Caco-2 (cell line): ENCODE measurements at regions not wholly inside any gene's neighbourhood (a gene's known extent, or its start where the extent isn't known, plus 50 kb on each side); places are given as distances from the start of the nearest gene placed in this dataset.
"Not testable (repeated sequence)": the region's sequence is repeated elsewhere in the genome, so short reads cannot be mapped to it uniquely, and the experiment has no call there.

Experiments
- BruUV-seq: library from RNA; stranded (reverse); fragments of 400-500 nt; replicated peaks from 2 replicates; lab custom pipeline; 2021; lab: Mats Ljungman, UMichigan
- CTCF ChIA-PET: fragments of 300-600 bp; sonication (Branson Sonifier 250); formaldehyde crosslinking; loops from one replicate; lab custom pipeline; 2022; ENCODE audit warnings: antibody characterized with exemption; lab: Charles Lee
- POLR2A ChIA-PET: fragments of 300-600 bp; sonication (Branson Sonifier 250); formaldehyde crosslinking; loops from one replicate; lab custom pipeline; 2022; ENCODE audit warnings: antibody characterized with exemption; lab: Charles Lee
- DNase-seq, 2 experiments: peaks; one replicate each; pipeline versions ENCODE4 v3.0.0 to v3.0.0-alpha.2; 2020 to 2022
- H3K27me3 ChIP-seq: replicated peaks from 2 replicates; pipeline ENCODE4 v1.6.0; 2011; ENCODE audit warnings: low read length; ENCODE audit not compliant: control insufficient read depth, insufficient read depth
- H3K36me3 ChIP-seq: 2 replicates; pipeline ENCODE4 v1.5.1; 2011; ENCODE audit warnings: low read length; ENCODE audit not compliant: control insufficient read depth, insufficient read depth
- H3K4me1 ChIP-seq: fragments of 250-450 bp; sonication (Bioruptor Pico); 2 replicates; pipeline ENCODE4 v1.5.1; 2020; ENCODE audit warnings: mild to moderate bottlenecking
- H3K4me3 ChIP-seq: 2 replicates; pipeline ENCODE4 v1.5.1; 2011; ENCODE audit warnings: low read depth, mild to moderate bottlenecking, control low read depth, low read length
- H3K9me3 ChIP-seq: fragments of 250-450 bp; sonication (Bioruptor Pico); 2 replicates; pipeline ENCODE4 v1.5.1; 2020; ENCODE audit warnings: mild to moderate bottlenecking, moderate library complexity
- H3K27ac Mint-ChIP-seq: one replicate; pipeline ENCODE4 v1.8.0; 2022; ENCODE audit warnings: mixed read lengths; ENCODE audit not compliant: unreplicated experiment
- H3K27me3 Mint-ChIP-seq: one replicate; pipeline ENCODE4 v1.8.0; 2022; ENCODE audit warnings: mixed read lengths; ENCODE audit not compliant: insufficient read depth, unreplicated experiment
- H3K36me3 Mint-ChIP-seq: one replicate; pipeline ENCODE4 v1.8.0; 2022; ENCODE audit warnings: mild to moderate bottlenecking, mixed read lengths; ENCODE audit not compliant: insufficient read depth, unreplicated experiment
- H3K4me1 Mint-ChIP-seq: one replicate; pipeline ENCODE4 v1.8.0; 2022; ENCODE audit warnings: low read depth, mixed read lengths; ENCODE audit not compliant: unreplicated experiment
- H3K4me3 Mint-ChIP-seq: one replicate; pipeline ENCODE4 v1.8.0; 2022; ENCODE audit warnings: mild to moderate bottlenecking, moderate library complexity, mixed read lengths; ENCODE audit not compliant: unreplicated experiment
- H3K9me3 Mint-ChIP-seq: one replicate; pipeline ENCODE4 v1.8.0; 2022; ENCODE audit warnings: mixed read lengths; ENCODE audit not compliant: unreplicated experiment
- intact Hi-C: fragments of 100-400 bp; cut with micrococcal nuclease; formaldehyde crosslinking; loops from one replicate; pipeline ENCODE4 v1.10.0; 2022; ENCODE audit not compliant: unreplicated experiment
- TF ChIP-seq, protein P1 (sequence below), 2 experiments: fragments of 200-600 bp in 1 of 2; IDR thresholded peaks; 1 replicate in 1 of 2; 2 replicates in 1 of 2; pipeline versions ENCODE4 v1.5.1 to v1.8.0; 2011 to 2022; ENCODE audit warnings: antibody characterized with exemption in 1 of 2, control low read depth in 1 of 2, inconsistent platforms in 1 of 2, low read depth in 1 of 2, low read length in 1 of 2, mild to moderate bottlenecking in 1 of 2, moderate library complexity in 1 of 2; ENCODE audit not compliant: insufficient read depth in 1 of 2, severe bottlenecking in 1 of 2, unreplicated experiment in 1 of 2

DNA sequence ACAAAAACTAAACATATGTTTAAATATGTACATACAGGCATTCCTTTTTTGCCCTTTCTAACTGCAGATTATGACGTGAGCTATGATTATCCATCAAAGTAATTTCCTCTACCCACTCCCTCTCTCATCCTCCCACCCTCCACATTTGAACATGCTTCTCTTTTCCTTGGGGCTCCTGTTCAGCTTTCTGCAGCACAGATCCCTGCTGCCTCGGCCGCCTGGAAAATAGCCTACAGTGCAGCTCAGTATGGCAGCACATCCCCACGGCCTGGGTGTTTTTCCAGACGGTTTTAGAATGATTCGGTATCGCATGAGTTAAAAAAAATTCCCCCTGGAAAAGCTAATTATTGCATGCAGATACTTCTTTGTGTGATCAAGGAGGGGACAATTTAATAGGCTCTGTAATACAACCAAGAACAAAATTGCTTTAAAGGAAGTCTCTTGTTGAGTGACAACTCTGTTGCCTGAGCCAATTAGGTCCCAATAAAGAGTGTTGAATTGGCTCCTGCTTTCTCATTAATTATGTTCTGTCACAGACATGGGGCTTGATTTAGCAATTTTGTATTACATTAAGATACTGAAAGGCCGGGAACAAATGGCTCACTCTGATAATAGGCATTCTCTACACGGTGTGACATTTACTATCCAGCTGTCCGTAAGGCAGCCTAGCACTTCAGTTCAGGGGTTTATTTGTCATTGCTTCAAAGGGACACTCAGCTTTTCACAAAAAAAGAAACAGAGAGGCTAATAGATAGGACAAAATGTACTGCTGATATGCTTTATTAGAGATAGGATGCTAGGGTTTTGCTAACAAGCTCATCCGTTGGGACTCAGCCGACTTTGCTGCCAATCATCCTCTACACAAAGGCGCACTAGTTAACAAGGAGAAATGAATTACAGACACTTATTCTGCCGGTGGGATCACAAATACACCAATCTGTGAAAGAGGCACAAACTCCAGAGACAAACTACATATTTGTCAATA is 285.8 kb upstream of the G2E3 start:
- no peak overlapping the region for H3K4me3 ChIP-seq
- BruUV-seq: no TSS peak
- ChIA-PET CTCF (interaction anchor here (0.6 to 0.7 kb wide), 2 partner anchors 11 to 310 kb away, joined by 3 to 4 read pairs; no protein-coding TSS in a partner anchor), POLR2A (no interaction called here)
- peaks cover 4% of the 10 kb centered on the region for H3K27me3 Mint-ChIP-seq
- H3K9me3 ChIP-seq: no peaks in the 10 kb centered on the region
- H3K36me3 Mint-ChIP-seq: no peaks in the 10 kb centered on the region
- DNase-seq: no peak
- H3K4me1 Mint-ChIP-seq: no peaks in the 10 kb centered on the region
- no peaks in the 10 kb centered on the region for H3K9me3 Mint-ChIP-seq
- intact Hi-C loops: loop anchor here (10.0 kb wide), 1 partner anchor 148 kb away; no protein-coding TSS in a partner anchor
- H3K27me3 ChIP-seq: no peaks in the 10 kb centered on the region
- no peaks in the 10 kb centered on the region for H3K4me1 ChIP-seq
- no peak overlapping the region for H3K27ac Mint-ChIP-seq
- H3K36me3 ChIP-seq: no peaks in the 10 kb centered on the region
- no peak overlapping the region for H3K4me3 Mint-ChIP-seq
- TF ChIP-seq, protein P1, sequence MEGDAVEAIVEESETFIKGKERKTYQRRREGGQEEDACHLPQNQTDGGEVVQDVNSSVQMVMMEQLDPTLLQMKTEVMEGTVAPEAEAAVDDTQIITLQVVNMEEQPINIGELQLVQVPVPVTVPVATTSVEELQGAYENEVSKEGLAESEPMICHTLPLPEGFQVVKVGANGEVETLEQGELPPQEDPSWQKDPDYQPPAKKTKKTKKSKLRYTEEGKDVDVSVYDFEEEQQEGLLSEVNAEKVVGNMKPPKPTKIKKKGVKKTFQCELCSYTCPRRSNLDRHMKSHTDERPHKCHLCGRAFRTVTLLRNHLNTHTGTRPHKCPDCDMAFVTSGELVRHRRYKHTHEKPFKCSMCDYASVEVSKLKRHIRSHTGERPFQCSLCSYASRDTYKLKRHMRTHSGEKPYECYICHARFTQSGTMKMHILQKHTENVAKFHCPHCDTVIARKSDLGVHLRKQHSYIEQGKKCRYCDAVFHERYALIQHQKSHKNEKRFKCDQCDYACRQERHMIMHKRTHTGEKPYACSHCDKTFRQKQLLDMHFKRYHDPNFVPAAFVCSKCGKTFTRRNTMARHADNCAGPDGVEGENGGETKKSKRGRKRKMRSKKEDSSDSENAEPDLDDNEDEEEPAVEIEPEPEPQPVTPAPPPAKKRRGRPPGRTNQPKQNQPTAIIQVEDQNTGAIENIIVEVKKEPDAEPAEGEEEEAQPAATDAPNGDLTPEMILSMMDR (IDR thresholded peaks at IDR 0.05; ENCODE audit: insufficient read depth in 1 of 2, low read depth in 1 of 2, low read length in 1 of 2, severe bottlenecking in 1 of 2, unreplicated experiment in 1 of 2): no peak

DNA sequence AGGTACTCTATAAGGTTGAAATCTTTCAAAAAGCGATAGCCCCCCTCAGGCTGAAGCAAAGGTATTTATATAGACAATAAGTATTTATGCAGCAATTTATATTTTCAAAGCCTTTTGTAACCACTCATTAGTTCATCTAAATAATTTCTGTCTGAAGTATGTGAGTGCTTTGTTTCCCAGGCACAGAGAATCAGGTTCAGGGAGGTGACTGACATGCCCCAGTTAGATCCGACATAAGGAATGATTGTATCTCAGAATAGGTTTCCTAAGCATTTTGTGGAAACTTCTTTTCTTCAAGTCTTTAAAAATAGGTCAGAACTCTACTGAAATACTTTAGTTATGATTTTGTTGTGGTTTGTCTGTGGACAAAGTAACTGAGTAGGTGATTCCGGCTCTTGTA is 283.4 kb upstream of the G2E3 start:
- no TSS peak for BruUV-seq
- Histone ChIP-seq H3K4me1 (no peaks in the 10 kb centered on the region), H3K27me3 (no peaks in the 10 kb centered on the region), H3K36me3 (no peaks in the 10 kb centered on the region), H3K9me3 (no peaks in the 10 kb centered on the region; the same call in 1 of the 2 replicates), H3K4me3 (no peak overlapping the region)
- no peak overlapping the region for H3K4me3 Mint-ChIP-seq
- no peaks in the 10 kb centered on the region for H3K4me1 Mint-ChIP-seq
- ChIA-PET CTCF (no interaction called here), POLR2A (no interaction called here)
- no peaks in the 10 kb centered on the region for H3K9me3 Mint-ChIP-seq
- no peak overlapping the region for H3K27ac Mint-ChIP-seq
- TF ChIP-seq, protein P1 (IDR thresholded peaks at IDR 0.05; ENCODE audit: insufficient read depth in 1 of 2, low read depth in 1 of 2, low read length in 1 of 2, severe bottlenecking in 1 of 2, unreplicated experiment in 1 of 2): no peak
- no peak for DNase-seq
- peaks cover 4% of the 10 kb centered on the region for H3K27me3 Mint-ChIP-seq
- intact Hi-C loops: loop anchor here (10.0 kb wide), 1 partner anchor 151 kb away; no protein-coding TSS in a partner anchor
- H3K36me3 Mint-ChIP-seq: no peaks in the 10 kb centered on the region

DNA sequence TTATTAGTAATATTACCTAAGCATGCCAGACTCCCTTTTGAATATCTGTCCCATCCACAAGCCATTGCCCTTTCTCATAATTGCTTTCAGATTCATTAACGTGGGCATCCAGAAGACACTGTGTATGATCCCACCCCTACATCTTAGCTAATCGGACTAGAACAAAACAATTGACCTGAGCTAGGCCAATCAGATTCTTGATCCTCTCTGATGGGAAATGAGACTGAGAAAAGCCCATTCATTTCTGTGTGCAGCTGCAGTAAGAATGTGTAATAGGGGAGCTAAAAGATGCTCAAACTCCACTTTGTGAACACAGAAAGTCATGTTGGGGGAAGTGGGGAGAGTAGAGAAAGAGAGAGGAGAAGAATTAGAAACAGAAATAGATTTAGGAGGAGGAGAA is 281.7 kb upstream of the G2E3 start:
- CTCF ChIA-PET: no interaction called here
- no peaks in the 10 kb centered on the region for H3K4me1 Mint-ChIP-seq
- no peaks in the 10 kb centered on the region for H3K27me3 ChIP-seq
- no peak overlapping the region for H3K27ac Mint-ChIP-seq
- no peaks in the 10 kb centered on the region; the same call in 1 of the 2 replicates for H3K9me3 ChIP-seq
- intact Hi-C loops: loop anchor here (10.0 kb wide), 1 partner anchor 152 kb away; no protein-coding TSS in a partner anchor
- no peaks in the 10 kb centered on the region for H3K9me3 Mint-ChIP-seq
- DNase-seq: no peak
- TF ChIP-seq, protein P1 (IDR thresholded peaks at IDR 0.05; ENCODE audit: insufficient read depth in 1 of 2, low read depth in 1 of 2, low read length in 1 of 2, severe bottlenecking in 1 of 2, unreplicated experiment in 1 of 2): no peak
- H3K4me3 ChIP-seq: no peak overlapping the region
- no TSS peak for BruUV-seq
- H3K4me3 Mint-ChIP-seq: no peak overlapping the region
- H3K27me3 Mint-ChIP-seq: peaks cover 4% of the 10 kb centered on the region
- POLR2A ChIA-PET: no interaction called here
- no peaks in the 10 kb centered on the region for H3K36me3 ChIP-seq
- no peaks in the 10 kb centered on the region for H3K36me3 Mint-ChIP-seq
- H3K4me1 ChIP-seq: no peaks in the 10 kb centered on the region

DNA sequence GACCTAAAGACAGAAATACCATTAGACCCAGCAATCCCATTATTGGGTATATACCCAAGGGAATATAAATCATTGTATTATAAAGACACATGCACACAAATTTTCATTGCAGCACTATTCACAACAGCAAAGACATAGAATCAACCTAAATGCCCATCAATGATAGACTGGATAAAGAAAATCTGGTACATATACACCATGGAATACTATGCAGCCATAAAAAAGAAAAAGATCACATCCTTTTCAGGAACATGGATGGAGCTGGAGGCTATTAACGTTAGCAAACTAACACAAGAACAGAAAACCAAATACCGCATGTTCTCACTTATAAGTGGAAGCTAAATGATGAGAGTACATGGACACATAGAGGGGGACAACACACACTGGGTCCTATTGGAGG is 280.1 kb upstream of the G2E3 start:
- intact Hi-C loops: loop anchor here (10.0 kb wide), 1 partner anchor 154 kb away; no protein-coding TSS in a partner anchor
- H3K36me3 Mint-ChIP-seq, H3K4me1 Mint-ChIP-seq, H3K4me3 Mint-ChIP-seq, H3K9me3 ChIP-seq, H3K36me3 ChIP-seq, BruUV-seq, H3K4me1 ChIP-seq, H3K27me3 ChIP-seq, DNase-seq, POLR2A ChIA-PET, H3K27ac Mint-ChIP-seq, H3K4me3 ChIP-seq, H3K27me3 Mint-ChIP-seq, H3K9me3 Mint-ChIP-seq, CTCF ChIA-PET: not testable (repeated sequence)
